ENCODE measurements at regions not wholly inside any gene's neighbourhood (a gene's known extent, or its start where the extent isn't known, plus 50 kb on each side); places are given as distances from the start of the nearest gene placed in this dataset.

GRCh38 chr13:53285896-53286430, 257.4 kb downstream of the OLFM4 start:
- H3K4me2 ChIP-seq (ENCODE audit: insufficient read depth in 1 of 2, low read depth in 2 of 2, low read length in 2 of 2), result no peak overlapping the region
- H3K79me1 ChIP-seq (ENCODE audit: low read depth, low read length), result no peaks in the 10 kb centered on the region
- DNase-seq (ENCODE audit: low read depth in 1 of 2, low spot score in 2 of 2), result no peak
- no peaks in the 10 kb centered on the region for H3K9me3 ChIP-seq (ENCODE audit: insufficient read depth in 2 of 2, low read depth in 1 of 2, low read length in 1 of 2)
- no peak overlapping the region for H2BK12ac ChIP-seq (ENCODE audit: low read depth, low read length)
- TF ChIP-seq RBBP5 (IDR thresholded peaks at IDR 0.05; ENCODE audit: borderline replicate concordance, low read depth, low read length), result no peak
- no peak for TF ChIP-seq CREB1 (IDR thresholded peaks at IDR 0.05)
- TF ChIP-seq ATF3 (IDR thresholded peaks at IDR 0.05; ENCODE audit: insufficient read depth, low read depth, low read length), result no peak
- no peak for TF ChIP-seq SUZ12 (IDR thresholded peaks at IDR 0.05; ENCODE audit: low read length)
- no peak for TF ChIP-seq PHF8 (conservative IDR thresholded peaks at IDR 0.05; ENCODE audit: low read depth, low read length)
- no peak for TF ChIP-seq BCL11A (IDR thresholded peaks at IDR 0.05; ENCODE audit: low read depth in 2 of 2, low read length in 2 of 2)
- TF ChIP-seq JUND (IDR thresholded peaks at IDR 0.05; ENCODE audit: low read length), result no peak
- no peak for TF ChIP-seq POLR2A (IDR thresholded peaks at IDR 0.05; ENCODE audit: control extremely low read depth in 1 of 2, low read depth in 2 of 2, low read length in 2 of 2)
- TF ChIP-seq MAFK (IDR thresholded peaks at IDR 0.05; ENCODE audit: low read depth, low read length), result no peak
- TF ChIP-seq HDAC6 (IDR thresholded peaks at IDR 0.05; ENCODE audit: low read depth, low read length), result no peak
- no peak for TF ChIP-seq POU5F1 (IDR thresholded peaks at IDR 0.05; ENCODE audit: low read depth, low read length)
- H3K27me3 ChIP-seq (replicated peaks in 1 of 4; ENCODE audit: control insufficient read depth in 3 of 4, extremely low read depth in 1 of 4, insufficient read depth in 3 of 4, low read length in 3 of 4), result peaks cover 12 to 37% (median 22%) of the 10 kb centered on the region in 4 experiments
- H3K23me2 ChIP-seq (ENCODE audit: low read depth, low read length), result no peaks in the 10 kb centered on the region
- H3K4me1 ChIP-seq (replicated peaks in 1 of 4; ENCODE audit: control insufficient read depth in 3 of 4, insufficient read depth in 4 of 4, low read length in 3 of 4), result no peaks in the 10 kb centered on the region
- H3K9ac ChIP-seq (replicated peaks in 1 of 4; ENCODE audit: extremely low read depth in 1 of 4, low read depth in 3 of 4, low read length in 3 of 4), result no peak overlapping the region
- WGBS, 2 experiments (ENCODE audit: extremely low coverage in 1 of 2, insufficient coverage in 1 of 2, insufficient read length in 1 of 2, insufficient replicate concordance in 2 of 2, low coverage in 1 of 2, low lambda C conversion rate in 2 of 2, missing lambda C conversion rate in 1 of 2), result 75% methylated on average over 7 of the region's 7 CpGs; no CpG with 5 or more reads in 1 of the 2 experiments
- no peak overlapping the region for H3K4ac ChIP-seq (replicated peaks; ENCODE audit: insufficient read length, low read depth, low read length)
- H2AFZ ChIP-seq (ENCODE audit: low read length), result no peak overlapping the region
- no peak overlapping the region for H3K23ac ChIP-seq (ENCODE audit: insufficient read length)
- H3K18ac ChIP-seq (ENCODE audit: extremely low read depth, low read length), result no peak overlapping the region
- H3K14ac ChIP-seq (ENCODE audit: insufficient read length), result no peak overlapping the region
- H4K8ac ChIP-seq (ENCODE audit: extremely low read depth, insufficient read depth, low read length), result no peak overlapping the region
- H4K5ac ChIP-seq (ENCODE audit: insufficient read length, low read depth, low read length), result no peak overlapping the region
- no peak overlapping the region for H2AK5ac ChIP-seq (ENCODE audit: low read depth, low read length)
- no peak overlapping the region for H2BK120ac ChIP-seq (replicated peaks; ENCODE audit: low read depth, low read length)
- H3K56ac ChIP-seq (replicated peaks; ENCODE audit: insufficient read length, low read depth, low read length), result no peak overlapping the region
- ChIA-PET CTCF (ENCODE audit: partially characterized antibody) (interaction anchor here (0.6 to 2.0 kb wide), 8 partner anchors 8 to 1707 kb away, joined by 3 to 8 read pairs (median 4); no protein-coding TSS in a partner anchor), POLR2A (ENCODE audit: partially characterized antibody) (interaction anchor here (0.6 to 1.1 kb wide), 2 partner anchors 9 to 828 kb away, joined by 3 to 5 read pairs; no protein-coding TSS in a partner anchor)
- no peak overlapping the region for H2BK15ac ChIP-seq (ENCODE audit: low read length)
- H3K79me2 ChIP-seq (ENCODE audit: control insufficient read depth in 1 of 2, insufficient read depth in 2 of 2, low read length in 2 of 2), result no peaks in the 10 kb centered on the region
- no peaks in the 10 kb centered on the region for H3K36me3 ChIP-seq (ENCODE audit: control insufficient read depth in 2 of 4, insufficient read depth in 4 of 4, low read length in 3 of 4)
- H3K27ac ChIP-seq (ENCODE audit: low read depth, low read length), result no peak overlapping the region
- no peak overlapping the region for H4K91ac ChIP-seq (replicated peaks; ENCODE audit: insufficient read length, low read length)
- no peak overlapping the region for H2BK20ac ChIP-seq (ENCODE audit: low read length)
- no peak for FAIRE-seq
- no peaks in the 10 kb centered on the region for H4K20me1 ChIP-seq (replicated peaks in 1 of 2; ENCODE audit: control insufficient read depth in 1 of 2, insufficient read depth in 2 of 2, low read length in 2 of 2)
- H2BK5ac ChIP-seq (ENCODE audit: low read depth, low read length), result no peak overlapping the region
- no peak overlapping the region for H3K4me3 ChIP-seq (ENCODE audit: extremely low read depth in 1 of 4, insufficient read depth in 2 of 4, low read depth in 3 of 4, low read length in 4 of 4)
